Activated naive CD4-positive, alpha-beta T cell treated with anti-CD3 and anti-CD28 coated beads, Interleukin-2, amount 50 U/mL, for 72 hours (primary cell): ENCODE measurements at regions not wholly inside any gene's neighbourhood (a gene's known extent, or its start where the extent isn't known, plus 50 kb on each side); places are given as distances from the start of the nearest gene placed in this dataset.
"Not testable (repeated sequence)": the region's sequence is repeated elsewhere in the genome, so short reads cannot be mapped to it uniquely, and the experiment has no call there.

Experiments
- ATAC-seq, 2 donors: fragments of 150-1000 bp; cut with Tn5 transposase; 2 replicates each; pipeline ENCODE4 v1.10.0; 2021; ENCODE audit warnings: mild to moderate bottlenecking in 2 of 2, moderate library complexity in 2 of 2
- DNase-seq, 2 donors: peaks; one replicate each; pipeline ENCODE4 v3.0.0; 2021 to 2022; ENCODE audit warnings: low spot score in 2 of 2
- H3K27ac Mint-ChIP-seq, 2 donors: one replicate each; pipeline ENCODE4 v1.8.0; 2022; ENCODE audit warnings: mild to moderate bottlenecking in 2 of 2, mixed read lengths in 2 of 2
- H3K36me3 Mint-ChIP-seq, 2 donors: one replicate each; pipeline ENCODE4 v1.8.0; 2022; ENCODE audit warnings: mixed read lengths in 2 of 2
- H3K9me3 Mint-ChIP-seq, 2 donors: one replicate each; pipeline ENCODE4 v1.8.0; 2022; ENCODE audit warnings: mixed read lengths in 2 of 2

DNA sequence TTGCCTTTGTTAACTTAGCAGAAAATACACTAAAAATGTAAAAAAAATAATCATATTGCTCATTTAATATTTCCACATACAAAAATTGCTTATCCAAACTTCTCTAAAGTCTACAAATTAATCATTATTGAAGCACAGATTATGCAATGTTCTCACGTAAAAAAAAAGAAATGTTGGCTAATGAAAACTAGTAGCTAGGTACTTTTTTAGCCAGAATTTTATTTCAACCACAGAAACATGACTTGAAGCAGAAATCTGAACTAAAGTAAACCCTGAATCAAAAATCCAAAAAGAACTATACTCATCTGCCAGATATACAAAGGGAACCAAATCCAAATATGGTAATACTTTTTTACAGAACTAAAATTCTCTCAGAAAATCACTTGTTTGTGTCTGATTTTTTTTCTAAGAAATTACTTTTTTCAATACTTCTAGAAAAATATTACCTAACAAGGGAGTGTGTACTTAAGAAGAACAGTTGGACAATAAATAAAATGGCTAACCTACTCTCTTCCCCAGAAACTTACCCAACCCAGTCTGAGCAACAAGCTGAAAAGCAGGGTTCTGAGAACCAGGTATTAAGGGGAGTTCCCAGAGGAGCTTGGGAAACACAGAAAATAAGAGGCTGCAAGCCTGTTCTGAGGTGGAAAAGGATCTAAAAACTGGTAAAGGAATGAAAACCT is 78.4 kb upstream of the RAP1B start:
- ATAC-seq: no peak
- Mint-ChIP-seq H3K27ac (no peak overlapping the region), H3K36me3 (peaks cover 0 to 7% of the 10 kb centered on the region in 2 donors), H3K9me3 (no peaks in the 10 kb centered on the region)
- DNase-seq: no peak

- peaks cover 0 to 7% of the 10 kb centered on the region in 2 donors for H3K36me3 Mint-ChIP-seq
- ATAC-seq (no peak), DNase-seq (no peak)
- no peak overlapping the region for H3K27ac Mint-ChIP-seq
- no peaks in the 10 kb centered on the region for H3K9me3 Mint-ChIP-seq
Observed at GRCh38 chr12:68532887-68533248, 77.8 kb upstream of the RAP1B start.

DNA sequence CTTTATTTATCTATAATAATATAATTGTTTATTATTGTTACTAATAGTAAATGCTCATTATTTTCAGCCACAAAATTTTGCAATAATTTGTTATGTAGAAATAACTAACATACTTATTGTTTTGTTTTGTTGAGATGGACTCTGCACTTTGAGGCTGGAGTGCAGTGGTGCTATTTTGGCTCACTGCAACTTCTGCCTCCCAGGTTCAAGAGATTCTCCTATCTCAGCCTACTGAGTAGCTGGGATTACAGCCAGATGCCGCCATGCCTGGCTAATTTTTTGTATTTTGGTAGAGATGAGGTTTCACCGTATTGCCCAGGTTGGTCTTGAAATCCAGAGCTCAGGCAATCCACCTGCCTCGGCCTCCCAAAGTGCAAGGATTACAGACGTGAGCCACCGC is 76.6 kb upstream of the RAP1B start:
- peaks cover 0 to 7% of the 10 kb centered on the region in 2 donors for H3K36me3 Mint-ChIP-seq

DNA sequence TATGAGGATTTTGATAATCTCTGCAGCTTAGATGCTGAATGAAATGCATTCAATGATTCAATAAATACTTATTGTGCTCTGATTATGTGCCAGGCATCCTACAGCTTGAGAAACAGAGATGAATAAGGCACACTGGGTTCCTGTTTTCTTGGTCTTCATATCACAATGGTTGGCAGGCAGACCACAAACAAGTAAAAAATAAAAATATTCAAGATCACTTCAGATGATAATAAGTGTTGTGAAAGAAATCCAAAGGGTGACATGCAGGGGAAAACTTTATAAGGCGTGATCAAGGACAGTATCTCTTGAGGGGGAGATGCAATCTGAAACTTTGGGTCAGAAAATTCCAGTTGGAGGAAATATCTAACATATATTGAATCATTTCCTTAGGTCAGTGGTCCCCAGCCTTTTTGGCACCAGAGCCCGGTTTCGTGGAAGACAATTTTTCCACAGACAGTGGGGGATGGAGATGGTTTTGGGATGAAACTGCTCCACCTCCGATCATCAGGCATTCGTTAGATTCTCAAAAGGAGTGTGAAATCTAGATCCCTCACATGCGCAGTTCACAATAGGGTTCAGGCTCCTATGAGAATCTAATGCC is 73.7 kb upstream of the RAP1B start:
- no peak overlapping the region for H3K27ac Mint-ChIP-seq

More for the DNA sequence above, 76.6 kb upstream of the RAP1B start:
- no peaks in the 10 kb centered on the region for H3K9me3 Mint-ChIP-seq
- no peak overlapping the region for H3K27ac Mint-ChIP-seq
- DNase-seq (no peak), ATAC-seq (no peak)

GRCh38 chr12:68537571-68537970 is 73.1 kb upstream of the RAP1B start:
- H3K9me3 Mint-ChIP-seq: peaks cover 5 to 7% of the 10 kb centered on the region in 2 donors
- ATAC-seq: no peak
- H3K27ac Mint-ChIP-seq: no peak overlapping the region

More for the DNA sequence above, 73.7 kb upstream of the RAP1B start:
- ATAC-seq: no peak
- Mint-ChIP-seq H3K36me3 (peaks cover 13 to 14% of the 10 kb centered on the region in 2 donors), H3K9me3 (peaks cover 5 to 7% of the 10 kb centered on the region in 2 donors)
- DNase-seq: no peak

DNA sequence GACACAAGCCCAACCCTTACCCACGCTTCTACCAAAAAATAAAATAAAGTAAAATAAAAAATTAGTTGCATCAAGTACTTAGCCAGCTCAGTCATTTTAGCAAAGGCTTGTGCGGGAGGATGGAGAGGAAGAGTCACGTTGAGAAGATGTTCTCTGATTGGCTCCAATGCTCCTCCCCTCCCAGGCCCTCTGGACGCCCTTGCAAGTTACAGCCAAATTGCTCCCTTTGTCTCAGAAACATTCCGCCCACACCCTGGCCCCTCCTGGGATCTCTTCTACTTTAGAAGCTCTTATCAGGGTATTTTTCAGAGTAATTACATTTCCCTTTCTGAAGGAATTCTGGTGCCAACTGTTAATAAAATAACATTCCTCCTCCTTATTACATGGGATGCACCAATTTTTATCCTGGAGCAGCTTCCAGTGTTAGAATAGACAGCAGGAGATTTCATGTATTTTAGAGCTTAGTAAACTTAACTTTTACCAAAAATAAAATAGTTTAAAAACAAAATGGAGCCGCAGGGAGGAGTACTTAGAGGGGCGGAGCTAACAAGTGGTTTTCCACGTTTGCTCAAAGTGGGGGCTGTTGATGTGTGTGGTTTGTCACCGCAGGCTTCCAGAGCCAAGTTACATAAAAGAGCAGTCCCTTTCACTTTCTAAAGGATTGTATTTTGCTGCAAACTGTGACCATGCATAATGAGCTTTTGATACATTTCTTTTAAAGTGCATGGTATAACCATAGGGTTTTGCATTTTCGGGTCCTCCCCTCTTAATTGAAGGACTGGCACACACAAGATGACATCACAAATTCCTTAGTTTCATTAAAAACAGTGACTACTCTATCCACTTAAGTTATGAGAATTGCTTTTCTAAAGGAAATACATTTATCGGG is 71.7 kb upstream of the RAP1B start:
- DNase-seq (peak; percentile 25 to 61), ATAC-seq (peak; percentile 93 to 94)
- H3K27ac Mint-ChIP-seq: peak overlapping the region; percentile 77 to 80
- H3K9me3 Mint-ChIP-seq: peaks cover 5 to 7% of the 10 kb centered on the region in 2 donors
- H3K36me3 Mint-ChIP-seq: peaks cover 13 to 14% of the 10 kb centered on the region in 2 donors

More at GRCh38 chr12:68537571-68537970, 73.1 kb upstream of the RAP1B start:
- DNase-seq: no peak
- peaks cover 13 to 14% of the 10 kb centered on the region in 2 donors for H3K36me3 Mint-ChIP-seq

GRCh38 chr12:68539615-68539952 is 71.1 kb upstream of the RAP1B start:
- Mint-ChIP-seq H3K27ac (peak overlapping the region in 1 of 2 donors; percentile 80), H3K36me3 (peaks cover 13 to 14% of the 10 kb centered on the region in 2 donors), H3K9me3 (peaks cover 5 to 7% of the 10 kb centered on the region in 2 donors)
- ATAC-seq (no peak), DNase-seq (no peak)

DNA sequence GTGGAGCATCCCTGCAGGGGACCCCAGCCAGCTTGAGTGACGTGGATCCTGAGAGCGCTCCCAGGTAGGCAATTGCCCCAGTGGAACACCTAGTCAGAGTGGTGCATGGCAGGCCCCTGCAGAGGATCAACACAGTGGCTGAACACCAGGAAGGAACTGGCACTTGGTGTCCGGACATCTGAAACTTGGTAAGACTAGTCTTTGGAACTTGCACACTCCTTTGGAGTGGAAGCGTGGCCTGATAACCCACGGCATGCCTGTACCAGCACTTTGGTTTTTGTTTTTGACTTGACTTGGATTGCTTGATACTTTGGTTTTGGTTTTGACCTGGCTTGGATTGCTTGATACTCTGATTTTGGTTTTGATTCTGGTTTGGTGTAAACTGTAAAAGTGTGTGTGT is 69.9 kb upstream of the RAP1B start:
- not testable (repeated sequence) for H3K9me3 Mint-ChIP-seq, H3K27ac Mint-ChIP-seq, ATAC-seq, DNase-seq
- peaks cover 13 to 14% of the 10 kb centered on the region in 2 donors for H3K36me3 Mint-ChIP-seq

DNA sequence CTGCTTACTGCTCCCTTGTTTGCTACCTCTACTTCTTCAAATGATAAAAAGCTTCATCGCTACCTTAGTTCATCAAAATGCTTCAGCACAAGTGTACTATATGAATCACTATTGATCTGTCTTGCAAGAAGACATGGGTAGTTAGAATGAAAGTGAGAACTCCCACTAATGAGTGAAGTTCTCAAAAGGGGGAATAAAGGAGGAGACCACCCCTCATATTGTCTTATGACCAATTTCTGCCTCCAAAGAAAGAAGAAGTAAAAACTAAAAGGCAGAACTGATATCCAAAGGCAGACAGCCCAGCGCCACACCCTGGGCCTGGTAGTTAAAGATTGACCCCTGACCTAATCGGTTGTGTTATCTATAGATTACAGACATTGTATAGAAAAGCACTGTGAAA is 63.4 kb upstream of the RAP1B start:
- H3K27ac Mint-ChIP-seq, DNase-seq, ATAC-seq: not testable (repeated sequence)
- Mint-ChIP-seq H3K36me3 (peaks cover 18 to 21% of the 10 kb centered on the region in 2 donors), H3K9me3 (peaks cover 15 to 18% of the 10 kb centered on the region in 2 donors)

- not testable (repeated sequence) for DNase-seq, H3K27ac Mint-ChIP-seq
- H3K36me3 Mint-ChIP-seq: peaks cover 5 to 12% of the 10 kb centered on the region in 2 donors
- ATAC-seq: peak in 1 of 2 donors; percentile 91
- peaks cover 11 to 15% of the 10 kb centered on the region in 2 donors for H3K9me3 Mint-ChIP-seq
Observed at GRCh38 chr12:68552605-68553195, 58.0 kb upstream of the RAP1B start.

DNA sequence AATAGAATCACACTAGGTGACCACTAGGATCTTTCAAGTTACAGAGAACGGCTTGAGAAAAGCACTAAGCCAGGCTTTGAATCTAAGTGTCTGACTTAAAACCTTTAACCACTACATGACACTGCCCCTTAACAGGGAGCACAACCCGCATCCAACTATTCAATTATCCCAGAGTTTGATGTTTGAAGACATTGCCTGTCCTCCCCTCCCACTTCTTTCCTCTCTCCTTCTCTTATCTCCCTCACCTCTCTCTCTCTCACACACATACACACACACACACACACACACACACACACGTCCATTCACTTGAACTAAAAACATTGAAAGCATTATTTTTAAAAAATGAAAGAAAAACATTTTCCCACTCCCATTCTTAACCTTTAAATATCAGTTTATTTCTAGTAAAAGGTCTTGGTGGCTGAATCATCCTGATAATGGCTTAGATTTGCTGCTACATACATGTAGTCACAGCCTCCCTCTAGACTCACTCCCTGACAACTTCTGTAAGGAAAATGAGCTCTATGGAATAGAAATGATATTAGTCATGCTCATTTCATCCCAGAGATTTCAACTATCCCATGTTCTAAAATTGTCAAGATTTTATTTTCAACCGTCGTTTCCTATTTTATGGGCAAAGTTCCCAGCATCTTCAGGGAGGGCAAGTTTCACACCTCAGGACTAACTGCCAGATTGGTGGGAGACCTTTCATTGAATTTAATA is 53.5 kb upstream of the RAP1B start:
- Mint-ChIP-seq H3K36me3 (peaks cover 0 to 6% of the 10 kb centered on the region in 2 donors), H3K27ac (no peak overlapping the region), H3K9me3 (peaks cover 0 to 9% of the 10 kb centered on the region in 2 donors)
- DNase-seq: no peak
- ATAC-seq: no peak

- DNase-seq: no peak
- H3K36me3 Mint-ChIP-seq: peaks cover 0 to 6% of the 10 kb centered on the region in 2 donors
- H3K9me3 Mint-ChIP-seq: peaks cover 0 to 9% of the 10 kb centered on the region in 2 donors
- ATAC-seq: peak; percentile 89 to 92
- peak overlapping the region in 1 of 2 donors; percentile 40 for H3K27ac Mint-ChIP-seq
Observed at GRCh38 chr12:68559246-68559645, 51.5 kb upstream of the RAP1B start.

DNA sequence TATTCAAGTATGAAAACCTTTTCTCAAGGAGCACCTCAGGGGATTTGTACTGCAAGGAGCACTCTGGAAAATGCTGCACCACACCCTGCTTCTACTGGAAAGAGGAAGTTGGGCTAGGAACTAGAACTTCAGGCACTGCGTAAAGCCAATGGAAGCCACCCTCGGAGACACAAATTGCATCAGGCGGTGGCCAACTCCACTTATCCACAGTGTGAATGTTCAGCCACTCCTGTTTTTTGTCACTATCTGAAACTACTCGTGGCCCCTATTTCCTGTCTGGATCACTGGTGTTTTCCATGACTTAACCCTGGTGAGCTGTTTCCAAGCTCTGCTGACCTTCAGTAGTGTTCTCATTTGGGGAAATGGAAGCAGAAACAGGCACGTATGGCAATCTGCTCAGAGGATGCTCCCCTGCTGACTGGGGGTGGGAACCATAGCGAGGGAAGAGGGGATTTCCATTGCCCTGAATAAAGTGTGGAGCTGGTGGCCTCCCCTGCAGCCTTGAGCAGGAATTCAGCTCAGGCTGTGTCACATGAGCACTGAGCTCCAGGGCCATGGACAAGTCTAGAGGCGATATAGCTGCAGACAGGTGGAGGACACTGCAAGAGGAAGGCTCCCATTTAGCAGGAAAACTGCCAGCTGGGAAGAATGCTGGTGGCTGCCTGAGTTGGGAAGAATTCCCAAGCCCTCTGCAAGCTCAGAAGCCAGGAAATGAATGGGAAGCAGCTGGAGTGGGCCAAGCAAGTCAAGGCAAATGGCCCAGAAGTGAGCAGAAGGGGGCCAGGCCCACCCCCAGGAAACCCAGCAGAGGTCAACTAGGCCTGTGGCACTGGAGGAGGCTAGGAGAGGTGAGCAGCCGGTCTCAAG is 50.5 kb upstream of the RAP1B start:
- peak overlapping the region; percentile 8 to 95 for H3K27ac Mint-ChIP-seq
- H3K36me3 Mint-ChIP-seq: peaks cover 0 to 6% of the 10 kb centered on the region in 2 donors
- ATAC-seq (peak; percentile 30 to 48), DNase-seq (no peak)
- peaks cover 0 to 9% of the 10 kb centered on the region in 2 donors for H3K9me3 Mint-ChIP-seq

DNA sequence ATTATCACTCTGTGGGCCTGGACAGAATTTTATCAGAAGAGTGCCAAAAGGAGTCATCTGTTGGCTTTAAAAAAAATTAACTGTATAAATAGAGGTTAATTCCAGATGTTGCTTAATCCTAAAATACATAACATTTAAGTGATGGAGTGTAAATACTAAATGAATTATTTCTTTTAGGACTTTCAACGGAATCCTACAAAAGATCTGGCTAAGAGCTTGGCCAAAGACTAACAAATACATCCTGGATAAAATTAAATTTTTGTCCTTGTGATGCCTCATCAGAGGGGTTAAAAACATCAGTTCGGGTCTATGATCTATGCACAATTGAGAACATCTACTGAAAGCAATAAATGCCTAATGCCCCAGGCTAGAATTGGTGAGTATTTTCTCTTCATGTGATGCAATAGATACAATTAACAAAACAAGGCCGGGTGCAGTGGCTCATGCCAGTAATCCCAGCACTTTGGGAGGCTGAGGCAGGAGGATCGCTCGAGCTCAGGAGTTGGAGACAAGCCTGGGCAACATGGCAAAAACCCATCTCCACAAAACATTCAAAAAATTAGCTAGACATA is 49.8 kb upstream of the RAP1B start:
- no peak for ATAC-seq
- H3K27ac Mint-ChIP-seq: no peak overlapping the region
- H3K9me3 Mint-ChIP-seq: peaks cover 0 to 9% of the 10 kb centered on the region in 2 donors
- H3K36me3 Mint-ChIP-seq: peaks cover 0 to 6% of the 10 kb centered on the region in 2 donors
- no peak for DNase-seq
